Adipocyte (in vitro differentiated cells): ENCODE measurements at regions not wholly inside any gene's neighbourhood (a gene's known extent, or its start where the extent isn't known, plus 50 kb on each side); places are given as distances from the start of the nearest gene placed in this dataset.
"Not testable (repeated sequence)": the region's sequence is repeated elsewhere in the genome, so short reads cannot be mapped to it uniquely, and the experiment has no call there.

Experiments
- DNase-seq: peaks from one replicate; pipeline ENCODE4 v3.0.0-alpha.2; 2015; ENCODE audit warnings: low read depth
- H3K27me3 ChIP-seq: replicated peaks from 2 replicates; pipeline ENCODE4 v1.7.0; 2013; ENCODE audit warnings: mild to moderate bottlenecking, low read length, moderate library complexity; ENCODE audit not compliant: control insufficient read depth, insufficient read depth
- H3K36me3 ChIP-seq: 2 replicates; pipeline ENCODE4 v1.7.0; 2013; ENCODE audit warnings: low read length, mild to moderate bottlenecking, moderate library complexity; ENCODE audit not compliant: control insufficient read depth, insufficient read depth, severe bottlenecking
- H3K4me1 ChIP-seq: 2 replicates; pipeline ENCODE4 v1.7.0; 2013; ENCODE audit warnings: mild to moderate bottlenecking, low read length, moderate library complexity; ENCODE audit not compliant: control insufficient read depth, insufficient read depth
- H3K4me3 ChIP-seq: 2 replicates; pipeline ENCODE4 v1.7.0; 2013; ENCODE audit warnings: mild to moderate bottlenecking, low read length, moderate library complexity
- H3K9ac ChIP-seq: 2 replicates; pipeline ENCODE4 v1.7.0; 2013; ENCODE audit warnings: mild to moderate bottlenecking, low read length, moderate library complexity
- H3K9me3 ChIP-seq: 2 replicates; pipeline ENCODE4 v1.7.0; 2013; ENCODE audit warnings: mild to moderate bottlenecking, low read length, moderate library complexity; ENCODE audit not compliant: control insufficient read depth

GRCh38 chr6:85045767-85046166 lies 281.4 kb upstream of the TBX18 start:
- not testable (repeated sequence) for H3K27me3 ChIP-seq, DNase-seq, H3K4me3 ChIP-seq, H3K9me3 ChIP-seq, H3K9ac ChIP-seq, H3K36me3 ChIP-seq
- peaks cover 16% of the 10 kb centered on the region for H3K4me1 ChIP-seq

GRCh38 chr6:85044361-85044760 lies 280.0 kb upstream of the TBX18 start:
- Histone ChIP-seq H3K9ac (no peak overlapping the region), H3K4me1 (peaks cover 12% of the 10 kb centered on the region), H3K27me3 (no peaks in the 10 kb centered on the region), H3K36me3 (no peaks in the 10 kb centered on the region), H3K4me3 (no peak overlapping the region), H3K9me3 (no peaks in the 10 kb centered on the region)
- DNase-seq = no peak

- H3K9ac ChIP-seq = no peak overlapping the region
- no peak for DNase-seq
- no peaks in the 10 kb centered on the region for H3K36me3 ChIP-seq
- H3K27me3 ChIP-seq = peaks cover 7% of the 10 kb centered on the region
- H3K4me3 ChIP-seq = no peak overlapping the region
- H3K9me3 ChIP-seq = no peaks in the 10 kb centered on the region
- peaks cover 12% of the 10 kb centered on the region for H3K4me1 ChIP-seq
These were observed 277.0 kb upstream of the TBX18 start for GRCh38 chr6:85041376-85041775.

GRCh38 chr6:85037221-85037620 lies 272.8 kb upstream of the TBX18 start:
- no peaks in the 10 kb centered on the region for H3K4me1 ChIP-seq
- H3K4me3 ChIP-seq = no peak overlapping the region
- no peaks in the 10 kb centered on the region for H3K36me3 ChIP-seq
- no peak overlapping the region for H3K9ac ChIP-seq
- no peak for DNase-seq
- H3K27me3 ChIP-seq = peaks cover 7% of the 10 kb centered on the region
- H3K9me3 ChIP-seq = peaks cover 17% of the 10 kb centered on the region

- H3K9ac ChIP-seq = no peak overlapping the region
- H3K4me1 ChIP-seq = no peaks in the 10 kb centered on the region
- no peaks in the 10 kb centered on the region for H3K36me3 ChIP-seq
These were observed 271.4 kb upstream of the TBX18 start for GRCh38 chr6:85035766-85036165.

GRCh38 chr6:85033547-85033946 lies 269.1 kb upstream of the TBX18 start:
- H3K9me3 ChIP-seq = peaks cover 23% of the 10 kb centered on the region
- H3K4me1 ChIP-seq = no peaks in the 10 kb centered on the region
- H3K4me3 ChIP-seq = no peak overlapping the region
- H3K27me3 ChIP-seq = peaks cover 11% of the 10 kb centered on the region
- H3K36me3 ChIP-seq = no peaks in the 10 kb centered on the region
- DNase-seq = no peak
- no peak overlapping the region for H3K9ac ChIP-seq

More at GRCh38 chr6:85035766-85036165, 271.4 kb upstream of the TBX18 start:
- Histone ChIP-seq H3K27me3 (peaks cover 7% of the 10 kb centered on the region), H3K4me3 (no peak overlapping the region), H3K9me3 (peaks cover 17% of the 10 kb centered on the region)
- DNase-seq = no peak

GRCh38 chr6:85026021-85026420 lies 261.6 kb upstream of the TBX18 start:
- Histone ChIP-seq H3K4me1 (no peaks in the 10 kb centered on the region), H3K27me3 (peaks cover 4% of the 10 kb centered on the region), H3K4me3 (no peak overlapping the region), H3K9me3 (peaks cover 6% of the 10 kb centered on the region), H3K36me3 (no peaks in the 10 kb centered on the region), H3K9ac (no peak overlapping the region)
- DNase-seq = no peak

GRCh38 chr6:85023721-85024120 lies 259.3 kb upstream of the TBX18 start:
- Histone ChIP-seq H3K9me3 (no peaks in the 10 kb centered on the region), H3K4me1 (no peaks in the 10 kb centered on the region), H3K9ac (no peak overlapping the region), H3K27me3 (no peaks in the 10 kb centered on the region), H3K4me3 (no peak overlapping the region), H3K36me3 (no peaks in the 10 kb centered on the region)
- DNase-seq = no peak

- no peak overlapping the region for H3K9ac ChIP-seq
- H3K36me3 ChIP-seq = no peaks in the 10 kb centered on the region
- no peaks in the 10 kb centered on the region for H3K9me3 ChIP-seq
- DNase-seq = no peak
- H3K27me3 ChIP-seq = no peaks in the 10 kb centered on the region
- H3K4me1 ChIP-seq = no peaks in the 10 kb centered on the region
- H3K4me3 ChIP-seq = no peak overlapping the region
These were observed 253.0 kb upstream of the TBX18 start for GRCh38 chr6:85017352-85017751.

GRCh38 chr6:85016726-85017125 lies 252.3 kb upstream of the TBX18 start:
- H3K4me1 ChIP-seq = no peaks in the 10 kb centered on the region
- no peaks in the 10 kb centered on the region for H3K36me3 ChIP-seq
- no peak overlapping the region for H3K4me3 ChIP-seq
- no peaks in the 10 kb centered on the region for H3K9me3 ChIP-seq
- DNase-seq = no peak
- H3K9ac ChIP-seq = no peak overlapping the region
- H3K27me3 ChIP-seq = no peaks in the 10 kb centered on the region

GRCh38 chr6:85015396-85015990 lies 251.1 kb upstream of the TBX18 start:
- Histone ChIP-seq H3K36me3 (no peaks in the 10 kb centered on the region), H3K27me3 (no peaks in the 10 kb centered on the region)
- peak; percentile 61 for DNase-seq

GRCh38 chr6:85010865-85011264 lies 246.5 kb upstream of the TBX18 start:
- Histone ChIP-seq H3K9me3 (no peaks in the 10 kb centered on the region), H3K27me3 (no peaks in the 10 kb centered on the region), H3K9ac (no peak overlapping the region), H3K36me3 (no peaks in the 10 kb centered on the region), H3K4me1 (peaks cover 21% of the 10 kb centered on the region), H3K4me3 (no peak overlapping the region)
- no peak for DNase-seq

More at GRCh38 chr6:85015396-85015990, 251.1 kb upstream of the TBX18 start:
- H3K9me3 ChIP-seq = no peaks in the 10 kb centered on the region
- H3K9ac ChIP-seq = no peak overlapping the region
- no peak overlapping the region for H3K4me3 ChIP-seq
- H3K4me1 ChIP-seq = no peaks in the 10 kb centered on the region
